Fibroblast of peridontal ligament (primary cell): ENCODE measurements at regions not wholly inside any gene's neighbourhood (a gene's known extent, or its start where the extent isn't known, plus 50 kb on each side); places are given as distances from the start of the nearest gene placed in this dataset.
"Not testable (repeated sequence)": the region's sequence is repeated elsewhere in the genome, so short reads cannot be mapped to it uniquely, and the experiment has no call there.

ENCODE experiments used
- DNase-seq: peaks from one replicate; pipeline ENCODE4 v3.0.0-alpha.2; 2010; ENCODE audit errors: extremely low read depth

DNA sequence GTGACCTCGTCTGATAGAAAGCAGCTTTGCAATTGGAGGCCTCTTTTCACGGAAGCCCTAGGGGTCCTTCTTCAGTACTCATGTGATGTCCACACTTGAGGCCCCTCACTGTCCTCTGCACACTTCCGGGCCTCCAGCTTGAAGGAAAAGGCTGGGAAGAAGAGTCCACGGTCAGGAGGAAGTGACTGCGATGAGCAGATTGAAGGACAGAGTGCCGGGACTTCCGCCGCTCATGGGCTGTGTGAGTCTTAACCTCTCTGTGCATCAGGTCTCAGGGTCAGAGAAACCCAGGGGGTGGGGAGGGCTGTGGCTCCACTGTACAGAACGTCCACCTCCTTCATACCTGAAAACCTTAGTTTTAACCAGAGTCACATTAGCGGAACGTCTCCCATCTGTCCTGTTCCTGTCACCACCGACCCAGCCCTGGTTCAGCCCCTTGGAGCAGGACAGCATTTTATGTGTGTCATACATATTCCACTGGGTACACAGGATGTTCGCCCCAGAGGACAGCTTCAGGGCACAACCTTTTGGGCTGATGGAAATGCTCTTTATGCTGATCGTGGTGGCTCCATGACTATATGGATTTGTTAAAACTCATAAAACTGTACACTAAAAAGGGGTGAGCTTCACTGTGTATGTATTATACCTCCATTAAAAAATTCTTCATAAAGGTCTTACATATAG lies 51.0 kb upstream of the SORCS2 start:
- no peak for DNase-seq

DNA sequence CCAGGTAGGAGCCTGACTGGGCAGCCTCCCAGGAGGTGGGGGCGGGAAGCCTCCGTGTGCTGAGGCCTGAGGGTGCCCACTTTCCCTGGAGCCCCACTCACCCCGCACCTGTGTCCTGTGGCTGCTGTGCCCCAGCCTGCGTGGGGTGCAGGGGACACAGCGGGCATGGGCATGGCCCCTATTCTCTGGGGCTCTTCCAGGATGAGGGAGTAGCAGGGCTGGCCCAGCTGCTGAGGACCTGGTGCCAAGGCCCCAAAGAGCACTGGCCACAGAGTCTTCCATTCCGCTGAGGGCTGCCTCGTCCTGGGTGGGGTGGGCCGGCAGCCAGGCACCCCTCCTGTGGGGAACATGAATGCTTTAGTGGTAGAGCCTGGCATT lies 51.7 kb upstream of the SORCS2 start:
- DNase-seq: no peak

DNA sequence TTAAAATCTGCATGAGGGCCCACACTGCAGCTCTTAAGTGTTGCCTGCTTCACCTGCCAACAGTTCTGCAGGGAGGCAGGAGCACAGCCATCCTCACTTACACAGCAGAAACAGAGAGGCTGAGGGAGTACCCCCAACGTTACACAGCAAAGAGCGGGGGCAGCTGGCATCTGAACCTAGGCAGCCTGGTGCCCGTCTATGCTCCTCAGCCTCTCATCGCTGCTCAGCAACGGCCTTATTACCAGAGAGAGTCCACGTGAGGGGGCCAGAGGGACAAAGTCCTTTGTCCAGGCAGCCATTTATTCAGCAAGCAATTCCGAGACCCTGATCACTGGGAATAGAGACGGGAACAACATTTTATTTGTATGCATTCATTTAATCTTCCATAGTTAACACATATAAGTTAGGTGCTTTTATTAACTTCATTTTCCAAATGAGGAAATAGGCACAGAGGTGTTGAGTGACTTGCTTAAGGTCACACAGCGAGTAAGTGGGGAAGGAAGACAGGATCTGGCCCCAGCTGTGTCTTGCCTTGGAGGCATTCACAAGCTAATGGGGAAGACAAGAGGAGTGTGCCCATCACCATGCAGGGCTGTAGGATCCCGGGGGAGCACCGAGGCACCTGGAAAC lies 52.2 kb upstream of the SORCS2 start:
- no peak for DNase-seq

- no peak for DNase-seq
Observed at GRCh38 chr4:7139167-7139982, 53.0 kb upstream of the SORCS2 start.

DNA sequence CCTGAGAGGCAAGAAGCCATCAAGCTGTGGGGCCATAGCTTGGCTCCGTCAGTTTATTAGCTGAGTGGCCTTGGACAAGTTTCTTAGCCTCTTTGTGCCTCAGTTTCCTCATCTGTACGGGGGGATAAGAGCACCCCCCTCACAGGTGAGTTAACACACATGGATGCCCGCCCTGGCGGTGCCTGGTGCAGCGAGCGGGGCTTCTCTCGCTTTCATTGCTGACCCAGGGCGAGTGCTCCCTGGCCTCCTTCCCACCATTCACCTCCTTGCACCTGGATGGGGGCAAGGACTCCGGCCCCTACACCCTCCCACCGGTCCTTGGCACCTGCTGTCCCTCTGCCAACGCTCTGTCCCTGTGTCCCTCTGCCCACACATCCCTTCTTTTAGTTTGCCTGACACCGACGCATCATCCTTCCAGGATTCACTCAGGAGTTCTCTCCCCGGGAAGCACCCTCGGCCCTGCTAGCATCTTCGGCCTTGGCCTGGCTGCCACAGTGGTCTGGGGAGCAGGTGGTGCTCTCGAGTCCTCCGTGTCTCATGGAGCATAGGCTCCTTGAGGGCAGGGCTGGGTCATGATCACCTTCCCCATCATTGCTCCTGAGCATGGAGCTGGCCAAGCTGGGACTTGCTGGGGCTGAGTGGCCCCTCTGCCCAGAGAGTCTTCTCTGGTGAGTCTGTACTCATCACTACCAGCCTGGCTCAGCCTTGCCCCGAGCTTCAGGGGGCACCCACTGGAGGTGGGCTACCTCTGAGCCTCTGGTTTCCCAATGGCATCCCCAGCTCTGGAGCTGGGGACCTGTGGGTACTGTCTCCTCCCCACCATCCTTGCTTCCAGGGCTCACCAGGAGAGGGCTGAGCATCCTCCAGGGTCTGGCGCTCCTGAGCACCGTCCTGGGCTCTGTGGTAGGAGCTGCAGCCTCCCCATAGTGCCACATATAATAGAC lies 53.8 kb upstream of the SORCS2 start:
- DNase-seq: no peak

GRCh38 chr4:7137326-7138200 lies 54.8 kb upstream of the SORCS2 start:
- DNase-seq: no peak

- no peak for DNase-seq
Observed at GRCh38 chr4:7136351-7136750, 56.0 kb upstream of the SORCS2 start.

GRCh38 chr4:7135389-7135746 lies 57.0 kb upstream of the SORCS2 start:
- DNase-seq: peak; percentile 46

GRCh38 chr4:7134737-7135388 lies 57.5 kb upstream of the SORCS2 start:
- peak; percentile 97 for DNase-seq

DNA sequence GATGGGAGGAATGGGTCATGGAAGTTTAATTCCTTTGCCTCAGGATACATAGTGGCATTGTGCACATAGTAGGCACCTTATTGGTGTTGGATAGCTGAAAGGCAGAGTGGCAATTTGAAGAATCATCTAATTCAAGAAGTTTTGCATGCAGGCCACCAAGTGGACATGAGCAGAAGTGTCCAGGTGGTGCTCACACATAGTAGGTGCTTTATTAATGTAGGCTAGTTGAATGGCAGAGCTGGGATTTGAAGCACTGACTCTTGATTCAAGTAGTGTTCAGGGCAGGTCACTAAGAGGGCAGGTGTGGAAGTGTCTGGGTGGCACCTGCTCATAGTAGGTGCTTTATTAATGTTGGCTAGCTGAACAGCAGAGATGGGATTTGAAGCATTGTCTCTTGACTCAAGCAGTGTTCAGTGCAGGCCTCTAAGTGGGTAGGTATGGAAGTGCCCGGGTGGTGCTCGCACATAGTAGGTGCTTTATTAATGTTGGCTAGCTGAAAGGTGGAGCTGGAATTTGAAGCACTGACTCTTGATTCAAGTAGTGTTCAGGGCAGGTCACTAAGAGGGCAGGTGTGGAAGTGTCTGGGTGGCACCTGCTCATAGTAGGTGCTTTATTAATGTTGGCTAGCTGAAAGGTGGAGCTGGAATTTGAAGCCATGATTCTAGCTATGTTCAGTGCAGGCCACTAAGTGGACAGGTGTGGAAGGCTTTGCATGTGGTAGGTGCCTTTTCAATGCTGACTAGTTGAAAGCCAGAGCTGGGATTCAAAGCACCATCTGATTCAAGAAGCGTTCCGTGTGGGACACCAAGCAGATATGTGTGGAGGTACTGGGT lies 58.3 kb upstream of the SORCS2 start:
- not testable (repeated sequence) for DNase-seq

GRCh38 chr4:7132730-7133582 lies 59.4 kb upstream of the SORCS2 start:
- peak; percentile 85 for DNase-seq

DNA sequence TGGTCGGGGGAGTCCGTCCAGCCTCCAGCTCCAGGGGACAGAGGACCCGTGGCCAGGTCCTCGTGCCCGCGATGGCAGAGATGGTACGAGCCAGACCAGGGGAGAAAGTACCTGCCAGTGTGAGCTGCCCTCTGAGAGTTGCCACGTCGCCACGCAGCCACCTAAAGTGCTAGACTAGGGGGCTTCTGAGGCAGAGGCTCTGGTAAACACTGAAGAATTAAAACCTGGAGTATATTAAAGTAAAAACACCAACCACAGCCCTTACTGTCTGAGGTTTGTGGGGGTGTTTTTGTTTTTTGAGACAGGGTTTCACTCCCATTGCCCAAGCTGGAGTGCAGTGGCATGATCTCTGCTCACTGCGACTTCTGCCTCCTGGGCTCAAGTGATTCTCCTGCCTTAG lies 60.1 kb upstream of the SORCS2 start:
- DNase-seq: no peak

DNA sequence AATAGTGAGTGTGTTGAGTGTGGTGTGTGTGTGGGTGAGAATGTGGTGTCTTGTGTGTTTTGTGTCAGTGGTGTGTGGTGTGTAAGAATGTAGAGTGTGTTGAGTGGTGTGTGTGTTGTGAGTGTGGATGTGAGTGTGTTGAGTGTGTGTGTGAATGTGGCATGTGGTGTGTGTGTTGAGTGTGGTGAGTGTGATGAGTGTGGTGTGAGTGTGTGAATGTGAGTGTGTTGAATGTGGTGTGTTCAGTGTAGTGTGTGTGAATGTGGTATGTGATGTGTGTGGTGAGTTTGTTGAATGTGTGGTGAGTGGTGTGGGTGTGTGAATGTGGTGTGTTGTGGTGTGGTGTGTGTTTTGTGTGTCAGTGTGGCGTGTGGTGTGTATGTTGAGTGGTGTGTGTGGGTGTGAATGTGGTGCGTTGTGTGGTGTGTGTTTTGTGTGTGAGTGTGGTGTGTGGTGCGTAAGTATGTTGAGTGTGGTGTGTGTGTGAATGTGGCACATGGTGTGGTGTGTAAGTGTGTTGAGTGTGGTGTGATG lies 60.8 kb upstream of the SORCS2 start:
- DNase-seq: no peak

GRCh38 chr4:7130621-7131211 lies 61.6 kb upstream of the SORCS2 start:
- DNase-seq: no peak

DNA sequence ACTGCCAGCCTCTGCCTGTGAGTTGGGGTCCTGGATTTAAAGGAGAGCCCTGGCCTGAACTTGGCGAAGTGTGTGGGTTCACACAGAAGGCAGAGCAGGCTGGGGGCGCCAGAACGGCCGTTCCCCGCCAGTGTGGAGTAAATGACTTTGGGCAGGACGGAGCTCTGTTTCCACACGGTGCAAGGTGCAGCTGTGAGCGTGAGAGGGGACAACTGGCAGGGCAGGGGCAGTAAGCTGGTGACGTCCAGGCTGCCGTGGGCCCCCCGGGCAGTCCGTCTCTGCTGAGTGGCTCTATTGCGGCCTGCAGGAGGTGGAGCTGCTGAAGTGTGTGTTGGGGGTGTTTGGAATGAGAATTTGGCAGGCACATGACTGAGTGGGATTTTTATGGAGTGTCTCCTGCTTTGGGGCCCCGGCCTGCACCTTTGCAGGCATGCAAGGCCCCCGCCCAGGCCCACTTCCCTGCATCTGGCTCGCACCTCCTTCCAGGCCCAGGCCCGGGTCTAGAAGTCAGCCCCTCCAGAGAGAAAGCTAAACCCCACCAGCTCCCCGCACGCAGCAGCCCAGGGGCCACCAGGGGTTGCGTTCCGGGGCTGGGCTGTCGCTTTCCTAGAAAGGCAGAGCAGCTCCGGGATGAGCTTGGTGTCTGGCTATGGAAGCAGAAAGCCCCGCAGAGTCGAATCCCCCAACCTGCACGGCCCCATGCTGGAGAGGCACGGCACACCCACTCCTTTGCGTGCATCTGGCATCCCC lies 62.2 kb upstream of the GRPEL1 start:
- DNase-seq: no peak

GRCh38 chr4:7128644-7129043 lies 60.8 kb upstream of the GRPEL1 start:
- no peak for DNase-seq

GRCh38 chr4:7128234-7128633 lies 60.4 kb upstream of the GRPEL1 start:
- no peak for DNase-seq
